ENCODE measurements at regions not wholly inside any gene's neighbourhood (a gene's known extent, or its start where the extent isn't known, plus 50 kb on each side); places are given as distances from the start of the nearest gene placed in this dataset.

- Histone ChIP-seq H3K36me3 (no peaks in the 10 kb centered on the region), H3K9me3 (no peaks in the 10 kb centered on the region), H3K4me3 (no peak overlapping the region), H3K4me1 (peaks cover 0 to 58% (median 54%) of the 10 kb centered on the region in 4 donors), H3K27me3 (no peaks in the 10 kb centered on the region), H3K27ac (peak overlapping the region in 2 of 4 donors; percentile 68 to 79)
- WGBS, 2 donors: 73 to 89% methylated on average over 3 of the region's 3 CpGs
- TF ChIP-seq POLR2A (IDR thresholded peaks at IDR 0.05) (no peak), POLR2AphosphoS5 (IDR thresholded peaks at IDR 0.05) (no peak), CTCF (IDR thresholded peaks at IDR 0.05) (no peak), EP300 (IDR thresholded peaks at IDR 0.05) (no peak)
- intact Hi-C loops (cut with DNase I): loop anchor here (5.0 kb wide), 1 partner anchor 481 kb away; no protein-coding TSS in a partner anchor
- DNase-seq: no peak
These were observed 667.2 kb upstream of the ZNF608 start for GRCh38 chr5:125413496-125414274.

- WGBS, 2 donors: 95 to 96% methylated on average over 6 of the region's 6 CpGs
- Histone ChIP-seq H3K27me3 (no peaks in the 10 kb centered on the region), H3K9me3 (no peaks in the 10 kb centered on the region), H3K4me1 (peaks cover 0 to 43% (median 41%) of the 10 kb centered on the region in 4 donors), H3K4me3 (no peak overlapping the region), H3K27ac (no peak overlapping the region), H3K36me3 (no peaks in the 10 kb centered on the region)
- TF ChIP-seq POLR2AphosphoS5 (IDR thresholded peaks at IDR 0.05) (no peak), POLR2A (IDR thresholded peaks at IDR 0.05) (no peak), CTCF (IDR thresholded peaks at IDR 0.05) (no peak), EP300 (IDR thresholded peaks at IDR 0.05) (no peak)
- peak; percentile 48 for DNase-seq
- intact Hi-C loops (cut with DNase I): no loop called here
These were observed 668.7 kb upstream of the ZNF608 start for GRCh38 chr5:125415126-125415525.

- no peak overlapping the region for H3K27ac ChIP-seq
- no peaks in the 10 kb centered on the region for H3K9me3 ChIP-seq
- no peak for TF ChIP-seq EP300 (IDR thresholded peaks at IDR 0.05)
- H3K36me3 ChIP-seq: no peaks in the 10 kb centered on the region
- peaks cover 0 to 34% (median 32%) of the 10 kb centered on the region in 4 donors for H3K4me1 ChIP-seq
- no peak for DNase-seq
- intact Hi-C loops (cut with DNase I): no loop called here
- H3K27me3 ChIP-seq: no peaks in the 10 kb centered on the region
- H3K4me3 ChIP-seq: no peak overlapping the region
- WGBS, 2 donors: 80 to 90% methylated on average over 2 of the region's 2 CpGs
These were observed 669.6 kb upstream of the ZNF608 start for GRCh38 chr5:125416055-125416454.

- DNase-seq: no peak
- TF ChIP-seq POLR2AphosphoS5 (IDR thresholded peaks at IDR 0.05): no peak
- TF ChIP-seq CTCF (IDR thresholded peaks at IDR 0.05): no peak
- TF ChIP-seq POLR2A (IDR thresholded peaks at IDR 0.05): no peak
- TF ChIP-seq EP300 (IDR thresholded peaks at IDR 0.05): no peak
- Histone ChIP-seq H3K27me3 (no peaks in the 10 kb centered on the region), H3K27ac (no peak overlapping the region), H3K9me3 (no peaks in the 10 kb centered on the region), H3K4me1 (no peaks in the 10 kb centered on the region), H3K36me3 (no peaks in the 10 kb centered on the region), H3K4me3 (no peak overlapping the region)
- intact Hi-C loops (cut with DNase I): no loop called here
- WGBS, 2 donors: 89 to 90% methylated on average over 2 of the region's 2 CpGs
These were observed 674.6 kb upstream of the ZNF608 start for GRCh38 chr5:125421006-125421405.

GRCh38 chr5:125422342-125422741, 675.9 kb upstream of the ZNF608 start:
- Histone ChIP-seq H3K4me1 (no peaks in the 10 kb centered on the region), H3K4me3 (no peak overlapping the region), H3K27ac (no peak overlapping the region), H3K27me3 (no peaks in the 10 kb centered on the region), H3K36me3 (no peaks in the 10 kb centered on the region), H3K9me3 (no peaks in the 10 kb centered on the region)
- WGBS, 2 donors: 83 to 93% methylated on average over 5 of the region's 5 CpGs
- TF ChIP-seq EP300 (IDR thresholded peaks at IDR 0.05): no peak
- TF ChIP-seq POLR2AphosphoS5 (IDR thresholded peaks at IDR 0.05): no peak
- TF ChIP-seq POLR2A (IDR thresholded peaks at IDR 0.05): no peak
- intact Hi-C loops (cut with DNase I): no loop called here
- DNase-seq: no peak

Data from sigmoid colon (tissue), 6 donors.